Endothelial cell of umbilical vein (primary cell): ENCODE measurements at regions not wholly inside any gene's neighbourhood (a gene's known extent, or its start where the extent isn't known, plus 50 kb on each side); places are given as distances from the start of the nearest gene placed in this dataset.

Source experiments
- BruUV-seq: library from RNA; stranded (reverse); fragments of 400-500 nt; replicated peaks from 2 replicates; lab custom pipeline; 2021; lab: Mats Ljungman, UMichigan
- CTCF ChIA-PET: fragments of 300-600, 350-600 bp; sonication (Branson Sonifier 250); formaldehyde crosslinking; loops from one replicate; lab custom pipeline; 2021; ENCODE audit warnings: antibody characterized with exemption, inconsistent platforms; lab: Charles Lee
- POLR2A ChIA-PET: fragments of 300-600, 350-600 bp; sonication (Branson Sonifier 250); formaldehyde crosslinking; loops from one replicate; lab custom pipeline; 2021; ENCODE audit warnings: antibody characterized with exemption, inconsistent platforms; lab: Charles Lee
- DNase-seq: peaks from one replicate; pipeline ENCODE4 v3.0.0-alpha.2; 2011; ENCODE audit warnings: low read depth, low spot score
- FAIRE-seq: peaks from 2 replicates; lab custom pipeline; 2011; peaks lifted over from hg19 to GRCh38; lab: Jason Lieb, UNC
- H2AFZ ChIP-seq: 2 replicates; pipeline ENCODE4 v1.6.0; 2012; ENCODE audit warnings: low read depth, low read length, control low read depth, inconsistent platforms
- H3K27ac ChIP-seq: 2 replicates; pipeline ENCODE4 v1.5.1; 2011; ENCODE audit warnings: low read depth, mild to moderate bottlenecking, control low read depth, low read length, moderate library complexity; ENCODE audit not compliant: insufficient read depth
- H3K27me3 ChIP-seq, 2 experiments: 2 replicates each; pipeline versions ENCODE4 v1.6.0 to v1.6.1; 2011; ENCODE audit warnings: low read length in 2 of 2, mixed read lengths in 1 of 2; ENCODE audit not compliant: control insufficient read depth in 2 of 2, insufficient read depth in 2 of 2
- H3K36me3 ChIP-seq, 2 experiments: 2 replicates in 1 of 2; 3 replicates in 1 of 2; pipeline ENCODE4 v1.5.1; 2011; ENCODE audit warnings: low read length in 2 of 2, mild to moderate bottlenecking in 1 of 2, moderate library complexity in 1 of 2; ENCODE audit not compliant: control insufficient read depth in 2 of 2, insufficient read depth in 2 of 2; ENCODE audit errors: extremely low read depth in 1 of 2
- H3K4me1 ChIP-seq: 3 replicates; pipeline ENCODE4 v1.5.1; 2011; ENCODE audit warnings: mild to moderate bottlenecking, low read length; ENCODE audit not compliant: control insufficient read depth, insufficient read depth; ENCODE audit errors: extremely low read depth
- H3K4me2 ChIP-seq: 2 replicates; pipeline ENCODE4 v1.6.1; 2011; ENCODE audit warnings: low read length, control low read depth, mixed read lengths; ENCODE audit not compliant: insufficient read depth
- H3K4me3 ChIP-seq, 3 experiments: fragments of 200-600 bp in 1 of 3; sonication (generic), shearing (Covaris generic) in 1 of 3; replicated peaks in 1 of 3; 2 replicates each; pipeline ENCODE4 v1.5.1; 2011 to 2016; ENCODE audit warnings: control low read depth in 3 of 3, low read length in 3 of 3, mild to moderate bottlenecking in 2 of 3, inconsistent platforms in 1 of 3, low read depth in 1 of 3, moderate library complexity in 1 of 3; ENCODE audit not compliant: insufficient read depth in 1 of 3
- H3K79me2 ChIP-seq: 2 replicates; pipeline ENCODE4 v1.6.0; 2012; ENCODE audit warnings: low read length, inconsistent platforms; ENCODE audit not compliant: control insufficient read depth, insufficient read depth
- H3K9ac ChIP-seq: replicated peaks from 2 replicates; pipeline ENCODE3; 2011; ENCODE audit warnings: low read length, control low read depth; ENCODE audit not compliant: insufficient read depth; ENCODE audit errors: extremely low read depth
- H3K9me1 ChIP-seq: replicated peaks from 3 replicates; pipeline ENCODE4 v1.6.0; 2011; ENCODE audit warnings: mild to moderate bottlenecking, low read length; ENCODE audit not compliant: control insufficient read depth, insufficient read depth; ENCODE audit errors: extremely low read depth
- H3K9me3 ChIP-seq: replicated peaks from 2 replicates; pipeline ENCODE4 v1.5.1; 2012; ENCODE audit warnings: low read length, inconsistent platforms; ENCODE audit not compliant: control insufficient read depth, insufficient read depth
- H4K20me1 ChIP-seq: replicated peaks from 2 replicates; pipeline ENCODE3; 2011; ENCODE audit warnings: mild to moderate bottlenecking, low read length; ENCODE audit not compliant: control insufficient read depth, insufficient read depth; ENCODE audit errors: extremely low read depth
- CTCF ChIP-seq, 2 donors: IDR thresholded peaks; 1 replicate in 1 of 2; 2 replicates in 1 of 2; pipeline ENCODE4 v1.5.1; 2011; ENCODE audit warnings: low read length in 2 of 2, mild to moderate bottlenecking in 2 of 2, moderate library complexity in 2 of 2, control low read depth in 1 of 2, inconsistent platforms in 1 of 2, low read depth in 1 of 2; ENCODE audit not compliant: insufficient read depth in 1 of 2; ENCODE audit errors: extremely low read depth in 1 of 2
- EZH2 ChIP-seq: IDR thresholded peaks from 2 replicates; pipeline ENCODE4 v1.6.1; 2012; ENCODE audit warnings: borderline replicate concordance, low read depth, mild to moderate bottlenecking, moderate library complexity, low read length, inconsistent platforms; ENCODE audit not compliant: severe bottlenecking
- FOS ChIP-seq: IDR thresholded peaks from 2 replicates; pipeline ENCODE4 v1.6.1; 2011; ENCODE audit warnings: mild to moderate bottlenecking, low read length, moderate library complexity, borderline replicate concordance; ENCODE audit not compliant: insufficient read depth
- GATA2 ChIP-seq: IDR thresholded peaks from 2 replicates; pipeline ENCODE4 v1.7.0; 2011; ENCODE audit warnings: low read depth, mild to moderate bottlenecking, moderate library complexity, mixed read lengths, low read length; ENCODE audit not compliant: insufficient read length, insufficient read depth
- JUN ChIP-seq: IDR thresholded peaks from 2 replicates; pipeline ENCODE4 v1.6.1; 2011; ENCODE audit warnings: borderline replicate concordance, low read depth; ENCODE audit not compliant: insufficient read length, insufficient read depth
- MAX ChIP-seq: IDR thresholded peaks from 2 replicates; pipeline ENCODE4 v1.6.1; 2011; ENCODE audit not compliant: insufficient read depth, insufficient read length
- MYC ChIP-seq: IDR thresholded peaks from one replicate; pipeline ENCODE4 v1.6.1; 2011; ENCODE audit warnings: mild to moderate bottlenecking, low read depth, low read length
- POLR2A ChIP-seq: IDR thresholded peaks from 2 replicates; pipeline ENCODE4 v1.6.1; 2012; ENCODE audit warnings: low read depth, mild to moderate bottlenecking, control low read depth, low read length
- POLR2AphosphoS5 ChIP-seq: IDR thresholded peaks from 2 replicates; pipeline ENCODE4 v1.6.1; 2012; ENCODE audit warnings: low read depth, mild to moderate bottlenecking, control low read depth, low read length, moderate library complexity; ENCODE audit not compliant: insufficient read depth
- dilution Hi-C: fragments of 300-500 bp; cut with MboI; formaldehyde crosslinking; loops from one replicate; pipeline ENCODE4 v1.15.0; 2019; ENCODE audit warnings: low sequenced_read_pairs; ENCODE audit not compliant: extremely low pct_ligation_motif_present
- intact Hi-C: fragments of 100-400 bp; cut with micrococcal nuclease; formaldehyde crosslinking; loops from one replicate; pipeline ENCODE4 v1.10.0; 2022

GRCh38 chr2:236899950-236900640, 185.6 kb upstream of the COPS8 start:
- Histone ChIP-seq H4K20me1 (no peaks in the 10 kb centered on the region), H3K9me3 (no peaks in the 10 kb centered on the region), H2AFZ (no peak overlapping the region), H3K27ac (no peak overlapping the region), H3K4me2 (no peak overlapping the region), H3K4me3 (no peak overlapping the region), H3K36me3 (no peaks in the 10 kb centered on the region), H3K4me1 (no peaks in the 10 kb centered on the region), H3K79me2 (no peaks in the 10 kb centered on the region), H3K27me3 (peaks cover 0 to 2% of the 10 kb centered on the region in 2 experiments), H3K9me1 (no peaks in the 10 kb centered on the region), H3K9ac (no peak overlapping the region)
- CTCF ChIA-PET, result interaction anchor here (1.7 kb wide), 1 partner anchor 18 kb away, joined by 5 read pairs; no protein-coding TSS in a partner anchor
- intact Hi-C loops (no loop called here), dilution Hi-C loops (no loop called here)
- BruUV-seq, result no TSS peak
- POLR2A ChIA-PET, result no interaction called here
- DNase-seq (no peak), FAIRE-seq (no peak)
- no peak for TF ChIP-seq FOS
- TF ChIP-seq CTCF (IDR thresholded peaks at IDR 0.05; ENCODE audit: extremely low read depth in 1 of 2, insufficient read depth in 1 of 2, low read depth in 1 of 2, low read length in 2 of 2), result no peak
- no peak for TF ChIP-seq POLR2AphosphoS5
- no peak for TF ChIP-seq GATA2
- TF ChIP-seq MYC, result no peak
- TF ChIP-seq POLR2A, result no peak
- TF ChIP-seq MAX, result no peak
- no peak for TF ChIP-seq EZH2
- no peak for TF ChIP-seq JUN
